ENCODE measurements at regions not wholly inside any gene's neighbourhood (a gene's known extent, or its start where the extent isn't known, plus 50 kb on each side); places are given as distances from the start of the nearest gene placed in this dataset.

DNA sequence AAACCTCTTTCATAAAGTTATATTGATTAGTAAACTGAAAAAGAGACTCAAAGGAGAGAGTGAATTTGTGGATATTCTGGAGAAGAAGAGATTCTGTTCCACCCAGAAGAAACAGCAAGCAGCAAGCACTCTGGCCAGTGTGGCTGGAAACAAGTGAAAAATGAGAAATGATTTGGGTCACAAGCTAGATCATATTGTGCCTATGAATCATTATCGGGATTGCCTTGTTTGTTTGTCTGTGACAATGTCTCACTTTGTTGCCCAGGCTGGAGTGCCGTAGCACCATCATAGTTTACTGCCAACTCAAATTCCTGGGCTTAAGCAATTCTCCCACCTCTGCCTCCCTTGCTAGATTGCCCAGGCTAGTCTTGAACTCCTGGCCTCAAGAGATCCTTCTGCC is 106.5 kb upstream of the LOC128125822 start:
- TF ChIP-seq POLR2A (IDR thresholded peaks at IDR 0.05; ENCODE audit: low read length) (no peak), EP300 (IDR thresholded peaks at IDR 0.05) (no peak), USF2 (IDR thresholded peaks at IDR 0.05) (no peak), HDAC2 (IDR thresholded peaks at IDR 0.05) (no peak), MAFK (IDR thresholded peaks at IDR 0.05; ENCODE audit: partially characterized antibody) (no peak), RFX5 (IDR thresholded peaks at IDR 0.05) (no peak), ZSCAN20 (CRISPR knock-in tag; IDR thresholded peaks at IDR 0.05) (no peak)
- TF ChIP-seq, protein P1, sequence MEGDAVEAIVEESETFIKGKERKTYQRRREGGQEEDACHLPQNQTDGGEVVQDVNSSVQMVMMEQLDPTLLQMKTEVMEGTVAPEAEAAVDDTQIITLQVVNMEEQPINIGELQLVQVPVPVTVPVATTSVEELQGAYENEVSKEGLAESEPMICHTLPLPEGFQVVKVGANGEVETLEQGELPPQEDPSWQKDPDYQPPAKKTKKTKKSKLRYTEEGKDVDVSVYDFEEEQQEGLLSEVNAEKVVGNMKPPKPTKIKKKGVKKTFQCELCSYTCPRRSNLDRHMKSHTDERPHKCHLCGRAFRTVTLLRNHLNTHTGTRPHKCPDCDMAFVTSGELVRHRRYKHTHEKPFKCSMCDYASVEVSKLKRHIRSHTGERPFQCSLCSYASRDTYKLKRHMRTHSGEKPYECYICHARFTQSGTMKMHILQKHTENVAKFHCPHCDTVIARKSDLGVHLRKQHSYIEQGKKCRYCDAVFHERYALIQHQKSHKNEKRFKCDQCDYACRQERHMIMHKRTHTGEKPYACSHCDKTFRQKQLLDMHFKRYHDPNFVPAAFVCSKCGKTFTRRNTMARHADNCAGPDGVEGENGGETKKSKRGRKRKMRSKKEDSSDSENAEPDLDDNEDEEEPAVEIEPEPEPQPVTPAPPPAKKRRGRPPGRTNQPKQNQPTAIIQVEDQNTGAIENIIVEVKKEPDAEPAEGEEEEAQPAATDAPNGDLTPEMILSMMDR (IDR thresholded peaks at IDR 0.05): no peak
- TF ChIP-seq, protein P2, sequence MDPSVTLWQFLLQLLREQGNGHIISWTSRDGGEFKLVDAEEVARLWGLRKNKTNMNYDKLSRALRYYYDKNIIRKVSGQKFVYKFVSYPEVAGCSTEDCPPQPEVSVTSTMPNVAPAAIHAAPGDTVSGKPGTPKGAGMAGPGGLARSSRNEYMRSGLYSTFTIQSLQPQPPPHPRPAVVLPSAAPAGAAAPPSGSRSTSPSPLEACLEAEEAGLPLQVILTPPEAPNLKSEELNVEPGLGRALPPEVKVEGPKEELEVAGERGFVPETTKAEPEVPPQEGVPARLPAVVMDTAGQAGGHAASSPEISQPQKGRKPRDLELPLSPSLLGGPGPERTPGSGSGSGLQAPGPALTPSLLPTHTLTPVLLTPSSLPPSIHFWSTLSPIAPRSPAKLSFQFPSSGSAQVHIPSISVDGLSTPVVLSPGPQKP (IDR thresholded peaks at IDR 0.05; ENCODE audit: low read depth, low read length): no peak

Measured in A549 (cell line).